CD14-positive monocyte (primary cell): ENCODE measurements at regions not wholly inside any gene's neighbourhood (a gene's known extent, or its start where the extent isn't known, plus 50 kb on each side); places are given as distances from the start of the nearest gene placed in this dataset.

Experiments
- DNase-seq, 3 donors: peaks; one replicate each; pipeline ENCODE4 v3.0.0-alpha.2; 2011 to 2022
- H2AFZ ChIP-seq: 2 replicates; pipeline ENCODE4 v1.6.0; 2012; ENCODE audit warnings: mild to moderate bottlenecking, low read depth, low read length, inconsistent platforms; ENCODE audit not compliant: insufficient read depth, poor library complexity, severe bottlenecking
- H3K27ac ChIP-seq, 2 donors: 1 replicate in 1 of 2; 2 replicates in 1 of 2; pipeline ENCODE4 v1.5.1; 2012 to 2013; ENCODE audit warnings: low read length in 2 of 2, control low read depth in 1 of 2, inconsistent platforms in 1 of 2, low read depth in 1 of 2, mild to moderate bottlenecking in 1 of 2
- H3K27me3 ChIP-seq, 2 donors: one replicate each; pipeline versions ENCODE4 v1.6.0 to v1.6.1; 2011 to 2013; ENCODE audit warnings: low read length in 2 of 2; ENCODE audit not compliant: control insufficient read depth in 2 of 2, insufficient read depth in 2 of 2
- H3K36me3 ChIP-seq, 2 donors: replicated peaks in 1 of 2; 1 replicate in 1 of 2; 2 replicates in 1 of 2; pipeline versions ENCODE4 v1.5.1 to v1.6.1; 2012 to 2013; ENCODE audit warnings: low read length in 2 of 2, control low read depth in 1 of 2, inconsistent platforms in 1 of 2, mild to moderate bottlenecking in 1 of 2; ENCODE audit not compliant: insufficient read depth in 2 of 2, control insufficient read depth in 1 of 2
- H3K4me1 ChIP-seq, 2 donors: 1 replicate in 1 of 2; 2 replicates in 1 of 2; pipeline versions ENCODE4 v1.5.1 to v1.6.1; 2012 to 2013; ENCODE audit warnings: low read length in 2 of 2, control low read depth in 1 of 2, inconsistent platforms in 1 of 2, mild to moderate bottlenecking in 1 of 2, moderate library complexity in 1 of 2; ENCODE audit not compliant: insufficient read depth in 2 of 2, control insufficient read depth in 1 of 2
- H3K4me2 ChIP-seq: replicated peaks from 2 replicates; pipeline ENCODE3; 2012; ENCODE audit warnings: low read length, moderate library complexity, mild to moderate bottlenecking; ENCODE audit not compliant: poor library complexity, severe bottlenecking; ENCODE audit errors: extremely low read depth
- H3K4me3 ChIP-seq, 3 experiments: fragments of 200-600 bp in 1 of 3; sonication (generic) in 1 of 3; replicated peaks in 1 of 3; 1 replicate in 2 of 3; 2 replicates in 1 of 3; pipeline ENCODE4 v1.5.1; 2011 to 2013; ENCODE audit warnings: low read length in 3 of 3, mild to moderate bottlenecking in 3 of 3, control low read depth in 2 of 3, low read depth in 2 of 3, inconsistent platforms in 1 of 3, moderate library complexity in 1 of 3
- H3K79me2 ChIP-seq: 2 replicates; pipeline ENCODE4 v1.6.0; 2012; ENCODE audit warnings: mild to moderate bottlenecking, control low read depth, inconsistent platforms, low read length, moderate library complexity; ENCODE audit not compliant: insufficient read depth
- H3K9ac ChIP-seq: 2 replicates; pipeline ENCODE4 v1.6.0; 2017; ENCODE audit warnings: low read length, mild to moderate bottlenecking; ENCODE audit not compliant: insufficient read depth, poor library complexity, severe bottlenecking
- H3K9me3 ChIP-seq, 2 donors: replicated peaks in 1 of 2; 1 replicate in 1 of 2; 2 replicates in 1 of 2; pipeline versions ENCODE4 v1.5.1 to v1.6.1; 2012 to 2013; ENCODE audit warnings: low read length in 2 of 2, control low read depth in 1 of 2; ENCODE audit not compliant: control insufficient read depth in 1 of 2, insufficient read depth in 1 of 2
- H4K20me1 ChIP-seq: 2 replicates; pipeline ENCODE4 v1.6.0; 2012; ENCODE audit warnings: mild to moderate bottlenecking, low read length, control low read depth, moderate library complexity; ENCODE audit not compliant: insufficient read depth
- H3K27ac Mint-ChIP-seq, 7 donors: one replicate each; pipeline ENCODE4 v1.8.0; 2020; ENCODE audit warnings: mild to moderate bottlenecking in 7 of 7, mixed read lengths in 7 of 7, moderate library complexity in 6 of 7, inconsistent platforms in 2 of 7
- H3K27me3 Mint-ChIP-seq, 3 donors: one replicate each; pipeline ENCODE4 v1.8.0; 2021 to 2022; ENCODE audit warnings: low read depth in 3 of 3, mild to moderate bottlenecking in 3 of 3, mixed read lengths in 3 of 3, moderate library complexity in 3 of 3, inconsistent platforms in 1 of 3
- H3K36me3 Mint-ChIP-seq, 2 donors: one replicate each; pipeline ENCODE4 v1.8.0; 2020; ENCODE audit warnings: mixed read lengths in 2 of 2, inconsistent platforms in 1 of 2, mild to moderate bottlenecking in 1 of 2
- H3K4me1 Mint-ChIP-seq: one replicate; pipeline ENCODE4 v1.8.0; 2020; ENCODE audit warnings: mild to moderate bottlenecking, mixed read lengths
- H3K4me3 Mint-ChIP-seq, 2 donors: one replicate each; pipeline ENCODE4 v1.8.0; 2020; ENCODE audit warnings: mild to moderate bottlenecking in 2 of 2, mixed read lengths in 2 of 2, moderate library complexity in 1 of 2
- H3K9me3 Mint-ChIP-seq, 7 donors: one replicate each; pipeline ENCODE4 v1.8.0; 2020 to 2022; ENCODE audit warnings: mixed read lengths in 7 of 7, mild to moderate bottlenecking in 6 of 7, moderate library complexity in 6 of 7, inconsistent platforms in 2 of 7
- WGBS: methylation state at CpG from one replicate; pipeline ENCODE4 v1.1.5; 2013; ENCODE audit warnings: missing lambda C conversion rate; ENCODE audit not compliant: insufficient coverage; 5-methylcytosine and 5-hydroxymethylcytosine counted together
- intact Hi-C, 2 donors: fragments of 100-400 bp; cut with micrococcal nuclease; formaldehyde crosslinking; loops; one replicate each; pipeline versions ENCODE4 v1.15.0 to v1.15.1; 2023
- TF ChIP-seq, protein P1 (sequence below): fragments of 200-600 bp; IDR thresholded peaks from one replicate; pipeline ENCODE4 v1.8.0; 2022; ENCODE audit warnings: antibody characterized with exemption, mild to moderate bottlenecking

DNA sequence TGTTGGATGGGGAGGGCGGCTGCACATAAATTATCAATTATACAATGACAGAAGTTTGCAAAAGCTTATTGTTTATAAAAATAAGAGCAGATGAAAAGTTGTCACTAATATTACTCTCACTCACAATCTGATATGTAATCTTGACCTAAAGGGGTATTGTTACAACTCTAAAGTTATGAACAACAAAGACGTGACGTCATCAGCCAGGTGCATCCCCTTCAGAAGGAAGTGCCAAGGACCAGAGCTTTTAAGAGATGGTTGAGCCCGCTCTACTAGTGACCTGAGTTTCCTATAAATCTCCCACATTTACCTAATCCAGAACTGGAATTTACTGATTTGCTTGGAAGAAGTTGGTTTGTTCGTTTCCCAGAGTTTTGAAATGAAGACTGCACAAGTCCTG lies 247.7 kb upstream of the MGMT start:
- intact Hi-C loops: no loop called here
- Histone ChIP-seq H3K27ac (no peak overlapping the region), H3K4me2 (no peak overlapping the region), H3K36me3 (no peaks in the 10 kb centered on the region), H3K9ac (no peak overlapping the region), H3K9me3 (no peaks in the 10 kb centered on the region), H3K4me3 (no peak overlapping the region), H3K27me3 (no peaks in the 10 kb centered on the region), H3K4me1 (no peaks in the 10 kb centered on the region), H4K20me1 (no peaks in the 10 kb centered on the region), H3K79me2 (no peaks in the 10 kb centered on the region), H2AFZ (no peak overlapping the region)
- WGBS: no CpG with 5 or more reads among the region's 5 CpGs
- Mint-ChIP-seq H3K4me3 (no peak overlapping the region), H3K4me1 (no peaks in the 10 kb centered on the region), H3K27ac (no peak overlapping the region), H3K27me3 (peaks cover 0 to 2% (median 0%) of the 10 kb centered on the region in 3 donors), H3K36me3 (no peaks in the 10 kb centered on the region), H3K9me3 (peaks cover 0 to 7% (median 2%) of the 10 kb centered on the region in 7 donors)
- DNase-seq: no peak
- TF ChIP-seq, protein P1, sequence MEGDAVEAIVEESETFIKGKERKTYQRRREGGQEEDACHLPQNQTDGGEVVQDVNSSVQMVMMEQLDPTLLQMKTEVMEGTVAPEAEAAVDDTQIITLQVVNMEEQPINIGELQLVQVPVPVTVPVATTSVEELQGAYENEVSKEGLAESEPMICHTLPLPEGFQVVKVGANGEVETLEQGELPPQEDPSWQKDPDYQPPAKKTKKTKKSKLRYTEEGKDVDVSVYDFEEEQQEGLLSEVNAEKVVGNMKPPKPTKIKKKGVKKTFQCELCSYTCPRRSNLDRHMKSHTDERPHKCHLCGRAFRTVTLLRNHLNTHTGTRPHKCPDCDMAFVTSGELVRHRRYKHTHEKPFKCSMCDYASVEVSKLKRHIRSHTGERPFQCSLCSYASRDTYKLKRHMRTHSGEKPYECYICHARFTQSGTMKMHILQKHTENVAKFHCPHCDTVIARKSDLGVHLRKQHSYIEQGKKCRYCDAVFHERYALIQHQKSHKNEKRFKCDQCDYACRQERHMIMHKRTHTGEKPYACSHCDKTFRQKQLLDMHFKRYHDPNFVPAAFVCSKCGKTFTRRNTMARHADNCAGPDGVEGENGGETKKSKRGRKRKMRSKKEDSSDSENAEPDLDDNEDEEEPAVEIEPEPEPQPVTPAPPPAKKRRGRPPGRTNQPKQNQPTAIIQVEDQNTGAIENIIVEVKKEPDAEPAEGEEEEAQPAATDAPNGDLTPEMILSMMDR: no peak

DNA sequence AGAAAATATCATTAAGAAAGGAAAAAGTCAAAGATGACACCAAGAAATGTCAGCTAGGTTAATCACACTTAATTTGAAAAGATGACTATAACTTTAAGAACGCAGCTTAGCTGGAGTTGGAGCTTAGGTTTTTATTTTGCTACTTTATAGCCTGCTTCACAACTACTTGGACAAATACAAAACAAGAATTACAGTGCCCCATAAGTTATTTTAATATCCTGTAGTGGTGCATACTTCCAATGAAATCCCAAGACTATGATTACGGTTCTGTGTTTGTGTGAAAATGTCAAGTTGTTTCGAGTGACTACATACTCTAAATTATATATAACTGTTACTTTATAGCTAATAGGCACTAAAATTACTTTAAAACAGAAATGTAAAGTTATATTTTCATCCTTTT lies 244.6 kb upstream of the MGMT start:
- Histone ChIP-seq H3K36me3 (no peaks in the 10 kb centered on the region), H3K27ac (no peak overlapping the region), H3K9ac (no peak overlapping the region), H3K9me3 (no peaks in the 10 kb centered on the region), H3K4me1 (no peaks in the 10 kb centered on the region), H4K20me1 (no peaks in the 10 kb centered on the region), H3K4me2 (no peak overlapping the region), H2AFZ (no peak overlapping the region), H3K4me3 (no peak overlapping the region), H3K27me3 (no peaks in the 10 kb centered on the region), H3K79me2 (no peaks in the 10 kb centered on the region)
- no CpG with 5 or more reads among the region's 3 CpGs for WGBS
- no peak overlapping the region for H3K4me3 Mint-ChIP-seq
- peaks cover 0 to 7% (median 0%) of the 10 kb centered on the region in 7 donors for H3K9me3 Mint-ChIP-seq
- DNase-seq: no peak
- H3K4me1 Mint-ChIP-seq: no peaks in the 10 kb centered on the region
- H3K27me3 Mint-ChIP-seq: peaks cover 0 to 3% (median 0%) of the 10 kb centered on the region in 3 donors
- no peaks in the 10 kb centered on the region for H3K36me3 Mint-ChIP-seq
- TF ChIP-seq, protein P1: no peak
- H3K27ac Mint-ChIP-seq: no peak overlapping the region
- intact Hi-C loops: no loop called here
